Suprapubic skin (tissue), 4 donors: ENCODE measurements at regions not wholly inside any gene's neighbourhood (a gene's known extent, or its start where the extent isn't known, plus 50 kb on each side); places are given as distances from the start of the nearest gene placed in this dataset.
"Not testable (repeated sequence)": the region's sequence is repeated elsewhere in the genome, so short reads cannot be mapped to it uniquely, and the experiment has no call there.

Experiments used
- CTCF ChIP-seq, 2 donors: fragments of 200-600 bp in 1 of 2; fragments of 450-650 bp in 1 of 2; sonication (generic) in 1 of 2; IDR thresholded peaks; one replicate each; pipeline ENCODE4 v1.5.1; 2016 to 2019; ENCODE audit warnings: antibody characterized with exemption in 2 of 2, mild to moderate bottlenecking in 1 of 2, moderate library complexity in 1 of 2
- EP300 ChIP-seq: sonication (generic); formaldehyde crosslinking; IDR thresholded peaks from one replicate; pipeline ENCODE4 v1.6.1; 2017; ENCODE audit warnings: antibody characterized with exemption
- POLR2A ChIP-seq, 2 donors: fragments of 450-650 bp; IDR thresholded peaks; one replicate each; pipeline ENCODE4 v1.6.1; 2017; ENCODE audit warnings: antibody characterized with exemption in 2 of 2, mild to moderate bottlenecking in 2 of 2, moderate library complexity in 2 of 2
- POLR2AphosphoS5 ChIP-seq, 3 donors: sonication (generic); formaldehyde crosslinking; IDR thresholded peaks; one replicate each; pipeline ENCODE4 v1.6.1; 2017; ENCODE audit warnings: antibody characterized with exemption in 3 of 3

DNA sequence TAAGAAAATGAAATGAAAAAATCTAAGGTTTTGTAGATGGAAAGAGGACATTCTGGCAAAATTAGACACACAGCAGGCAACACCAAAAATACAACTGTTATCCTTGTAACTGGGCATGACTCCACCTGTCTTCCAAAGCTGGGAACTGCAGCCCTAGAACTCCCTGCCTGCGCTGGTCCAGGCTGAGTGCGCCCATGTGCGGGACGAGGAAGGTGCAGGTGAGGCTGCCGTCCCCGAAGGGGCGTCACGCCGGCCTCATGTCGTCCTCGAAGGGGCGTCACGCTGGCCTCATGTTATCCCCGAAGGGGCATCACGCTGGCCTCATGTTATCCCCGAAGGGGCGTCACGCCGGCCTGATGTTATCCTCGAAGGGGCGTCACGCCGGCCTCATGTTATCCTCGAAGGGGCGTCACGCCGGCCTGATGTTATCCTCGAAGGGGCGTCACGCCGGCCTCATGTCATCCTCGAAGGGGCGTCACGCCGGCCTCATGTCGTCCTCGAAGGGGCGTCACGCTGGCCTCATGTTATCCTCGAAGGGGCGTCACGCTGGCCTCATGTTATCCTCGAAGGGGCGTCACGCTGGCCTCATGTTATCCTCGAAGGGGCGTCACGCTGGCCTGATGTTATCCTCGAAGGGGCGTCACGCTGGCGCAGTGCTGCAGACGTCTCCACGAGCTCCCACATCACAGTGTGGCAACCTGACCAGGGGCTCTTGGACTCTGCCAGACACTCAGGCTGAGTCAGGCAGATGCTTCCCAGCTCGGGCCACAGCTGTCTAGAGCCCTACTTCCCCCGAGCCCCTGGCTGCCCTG lies 100.3 kb upstream of the SALL3 start:
- not testable (repeated sequence) for TF ChIP-seq POLR2A (IDR thresholded peaks at IDR 0.05); EP300; POLR2AphosphoS5 (IDR thresholded peaks at IDR 0.05)
- TF ChIP-seq CTCF (IDR thresholded peaks at IDR 0.05), result peak in 1 of 2 donors; percentile 56
